ENCODE measurements at regions not wholly inside any gene's neighbourhood (a gene's known extent, or its start where the extent isn't known, plus 50 kb on each side); places are given as distances from the start of the nearest gene placed in this dataset.
A peak's percentile ranks its signal among the peaks of the same experiment; 100 is the strongest.

GRCh38 chr11:127493330-127494022, 492.9 kb upstream of the KIRREL3 start:
- DNase-seq (ENCODE audit: low spot score) = peak; percentile 39

- no peak for DNase-seq (ENCODE audit: low spot score)
These were observed 491.5 kb upstream of the KIRREL3 start for GRCh38 chr11:127492029-127492428.

GRCh38 chr11:127491589-127491988, 491.0 kb upstream of the KIRREL3 start:
- DNase-seq (ENCODE audit: low spot score) = no peak

GRCh38 chr11:127490896-127491295, 490.3 kb upstream of the KIRREL3 start:
- DNase-seq (ENCODE audit: low spot score) = no peak

- DNase-seq (ENCODE audit: low spot score) = no peak
These were observed 485.0 kb upstream of the KIRREL3 start for GRCh38 chr11:127485541-127485940.

GRCh38 chr11:127481391-127481790, 480.8 kb upstream of the KIRREL3 start:
- no peak for DNase-seq (ENCODE audit: low spot score)

GRCh38 chr11:127478826-127479225, 478.3 kb upstream of the KIRREL3 start:
- no peak for DNase-seq (ENCODE audit: low spot score)

GRCh38 chr11:127474766-127475165, 474.2 kb upstream of the KIRREL3 start:
- DNase-seq (ENCODE audit: low spot score) = no peak

GRCh38 chr11:127472505-127472904, 471.9 kb upstream of the KIRREL3 start:
- DNase-seq (ENCODE audit: low spot score) = no peak

- no peak for DNase-seq (ENCODE audit: low spot score)
These were observed 471.1 kb upstream of the KIRREL3 start for GRCh38 chr11:127471662-127472061.

GRCh38 chr11:127470306-127470884, 469.8 kb upstream of the KIRREL3 start:
- DNase-seq (ENCODE audit: low spot score) = no peak

GRCh38 chr11:127464325-127464724, 463.8 kb upstream of the KIRREL3 start:
- DNase-seq (ENCODE audit: low spot score) = no peak

GRCh38 chr11:127462065-127462344, 461.4 kb upstream of the KIRREL3 start:
- no peak for DNase-seq (ENCODE audit: low spot score)

GRCh38 chr11:127461241-127462064, 460.9 kb upstream of the KIRREL3 start:
- DNase-seq (ENCODE audit: low spot score) = no peak

GRCh38 chr11:127458561-127458960, 458.0 kb upstream of the KIRREL3 start:
- no peak for DNase-seq (ENCODE audit: low spot score)

- peak; percentile 20 for DNase-seq (ENCODE audit: low spot score)
These were observed 454.3 kb upstream of the KIRREL3 start for GRCh38 chr11:127454856-127455255.

GRCh38 chr11:127452533-127452932, 452.0 kb upstream of the KIRREL3 start:
- DNase-seq (ENCODE audit: low spot score) = no peak

- peak; percentile 88 for DNase-seq (ENCODE audit: low spot score)
These were observed 451.3 kb upstream of the KIRREL3 start for GRCh38 chr11:127451861-127452260.

GRCh38 chr11:127448101-127448500, 447.5 kb upstream of the KIRREL3 start:
- no peak for DNase-seq (ENCODE audit: low spot score)

- DNase-seq (ENCODE audit: low spot score) = no peak
These were observed 444.9 kb upstream of the KIRREL3 start for GRCh38 chr11:127445476-127445875.

- DNase-seq (ENCODE audit: low spot score) = no peak
These were observed 442.7 kb upstream of the KIRREL3 start for GRCh38 chr11:127443297-127443696.

- DNase-seq (ENCODE audit: low spot score) = no peak
These were observed 440.0 kb upstream of the KIRREL3 start for GRCh38 chr11:127440616-127441015.

- DNase-seq (ENCODE audit: low spot score) = no peak
These were observed 424.7 kb upstream of the KIRREL3 start for GRCh38 chr11:127425281-127425680.
